ENCODE measurements at regions not wholly inside any gene's neighbourhood (a gene's known extent, or its start where the extent isn't known, plus 50 kb on each side); places are given as distances from the start of the nearest gene placed in this dataset.
"Not testable (repeated sequence)": the region's sequence is repeated elsewhere in the genome, so short reads cannot be mapped to it uniquely, and the experiment has no call there.

- not testable (repeated sequence) for TF ChIP-seq GLIS3 (CRISPR knock-in tag; IDR thresholded peaks at IDR 0.05); TCF4 (CRISPR knock-in tag; IDR thresholded peaks at IDR 0.05; ENCODE audit: borderline replicate concordance); PPARA (CRISPR knock-in tag; IDR thresholded peaks at IDR 0.05; ENCODE audit: borderline replicate concordance); PATZ1 (CRISPR knock-in tag; IDR thresholded peaks at IDR 0.05; ENCODE audit: borderline replicate concordance); RARB (CRISPR knock-in tag; IDR thresholded peaks at IDR 0.05)
Measured at GRCh38 chr1:38146079-38146478, 99.5 kb upstream of the POU3F1 start.

Data from SK-N-SH treated with all-trans-retinoic acid at 6 μM for 48 hours (cell line).